ENCODE measurements at regions not wholly inside any gene's neighbourhood (a gene's known extent, or its start where the extent isn't known, plus 50 kb on each side); places are given as distances from the start of the nearest gene placed in this dataset.

- TF ChIP-seq CTCF (conservative IDR thresholded peaks at IDR 0.05) (no peak), EZH2 (IDR thresholded peaks at IDR 0.05; ENCODE audit: low read depth) (no peak)
Measured at GRCh38 chr10:71038921-71039320, 150.6 kb upstream of the PCBD1 start.
